Activated T-helper 2 cell treated with anti-CD3 and anti-CD28 coated beads, Interferon-gamma antibody, Interleukin-2, Interleukin-4, amounts not matched to agents 10 μg/mL and 5 μg/mL and 100 μg/mL, durations not matched to agents 14 hours and 24 hours and 36 hours (primary cell): ENCODE measurements at regions not wholly inside any gene's neighbourhood (a gene's known extent, or its start where the extent isn't known, plus 50 kb on each side); places are given as distances from the start of the nearest gene placed in this dataset.
"Not testable (repeated sequence)": the region's sequence is repeated elsewhere in the genome, so short reads cannot be mapped to it uniquely, and the experiment has no call there.

ENCODE experiments used
- DNase-seq: peaks from one replicate; pipeline ENCODE4 v3.0.0; 2021; ENCODE audit warnings: low spot score
- H3K27ac Mint-ChIP-seq: one replicate; pipeline ENCODE4 v1.8.0; 2021; ENCODE audit warnings: mixed read lengths
- H3K27me3 Mint-ChIP-seq: one replicate; pipeline ENCODE4 v1.8.0; 2021; ENCODE audit warnings: low read depth, mixed read lengths
- H3K36me3 Mint-ChIP-seq: one replicate; pipeline ENCODE4 v1.8.0; 2021; ENCODE audit warnings: low read depth, mixed read lengths
- H3K4me1 Mint-ChIP-seq: one replicate; pipeline ENCODE4 v1.8.0; 2021; ENCODE audit warnings: low read depth, mixed read lengths
- H3K4me3 Mint-ChIP-seq: one replicate; pipeline ENCODE4 v1.8.0; 2021; ENCODE audit warnings: low read depth, mild to moderate bottlenecking, moderate library complexity, mixed read lengths
- H3K9me3 Mint-ChIP-seq: one replicate; pipeline ENCODE4 v1.8.0; 2021; ENCODE audit warnings: mixed read lengths
- intact Hi-C: fragments of 100-400 bp; cut with micrococcal nuclease; formaldehyde crosslinking; loops from one replicate; pipeline ENCODE4 v1.15.1; 2023

GRCh38 chr5:162886717-162887116, 550.7 kb upstream of the CCNG1 start:
- Mint-ChIP-seq H3K4me3 (no peak overlapping the region), H3K27me3 (no peaks in the 10 kb centered on the region), H3K9me3 (peaks cover 23% of the 10 kb centered on the region), H3K27ac (no peak overlapping the region), H3K36me3 (no peaks in the 10 kb centered on the region), H3K4me1 (no peaks in the 10 kb centered on the region)
- no peak for DNase-seq
- intact Hi-C loops: no loop called here

- no peak for DNase-seq
- no peak overlapping the region for H3K27ac Mint-ChIP-seq
- H3K27me3 Mint-ChIP-seq: no peaks in the 10 kb centered on the region
- H3K4me1 Mint-ChIP-seq: no peaks in the 10 kb centered on the region
- H3K36me3 Mint-ChIP-seq: no peaks in the 10 kb centered on the region
- intact Hi-C loops: no loop called here
- no peak overlapping the region for H3K4me3 Mint-ChIP-seq
- H3K9me3 Mint-ChIP-seq: peaks cover 20% of the 10 kb centered on the region
Measured at GRCh38 chr5:162888268-162888667, 549.1 kb upstream of the CCNG1 start.

GRCh38 chr5:162911873-162912272, 525.5 kb upstream of the CCNG1 start:
- DNase-seq: no peak
- Mint-ChIP-seq H3K9me3 (peaks cover 14% of the 10 kb centered on the region), H3K4me1 (no peaks in the 10 kb centered on the region), H3K27ac (no peak overlapping the region), H3K27me3 (no peaks in the 10 kb centered on the region), H3K36me3 (no peaks in the 10 kb centered on the region), H3K4me3 (no peak overlapping the region)
- intact Hi-C loops: no loop called here

- H3K9me3 Mint-ChIP-seq: peaks cover 35% of the 10 kb centered on the region
- no peaks in the 10 kb centered on the region for H3K27me3 Mint-ChIP-seq
- H3K4me3 Mint-ChIP-seq: no peak overlapping the region
- no peak overlapping the region for H3K27ac Mint-ChIP-seq
- H3K4me1 Mint-ChIP-seq: no peaks in the 10 kb centered on the region
- DNase-seq: no peak
- no peaks in the 10 kb centered on the region for H3K36me3 Mint-ChIP-seq
- intact Hi-C loops: no loop called here
Measured at GRCh38 chr5:162916368-162916767, 521.0 kb upstream of the CCNG1 start.

- H3K36me3 Mint-ChIP-seq: no peaks in the 10 kb centered on the region
- no peak for DNase-seq
- no peak overlapping the region for H3K4me3 Mint-ChIP-seq
- intact Hi-C loops: no loop called here
- peaks cover 18% of the 10 kb centered on the region for H3K9me3 Mint-ChIP-seq
- no peak overlapping the region for H3K27ac Mint-ChIP-seq
- H3K27me3 Mint-ChIP-seq: no peaks in the 10 kb centered on the region
- H3K4me1 Mint-ChIP-seq: no peaks in the 10 kb centered on the region
Measured at GRCh38 chr5:162929104-162929503, 508.3 kb upstream of the CCNG1 start.

GRCh38 chr5:162931501-162931900, 505.9 kb upstream of the CCNG1 start:
- intact Hi-C loops: no loop called here
- Mint-ChIP-seq H3K9me3 (peaks cover 32% of the 10 kb centered on the region), H3K36me3 (no peaks in the 10 kb centered on the region), H3K4me1 (no peaks in the 10 kb centered on the region), H3K27me3 (no peaks in the 10 kb centered on the region), H3K27ac (no peak overlapping the region), H3K4me3 (no peak overlapping the region)
- DNase-seq: no peak

- peaks cover 35% of the 10 kb centered on the region for H3K9me3 Mint-ChIP-seq
- H3K27ac Mint-ChIP-seq: no peak overlapping the region
- intact Hi-C loops: no loop called here
- H3K4me1 Mint-ChIP-seq: no peaks in the 10 kb centered on the region
- DNase-seq: no peak
- H3K36me3 Mint-ChIP-seq: no peaks in the 10 kb centered on the region
- no peak overlapping the region for H3K4me3 Mint-ChIP-seq
- H3K27me3 Mint-ChIP-seq: no peaks in the 10 kb centered on the region
Measured at GRCh38 chr5:162939991-162940390, 497.4 kb upstream of the CCNG1 start.

- Mint-ChIP-seq H3K27ac (no peak overlapping the region), H3K36me3 (no peaks in the 10 kb centered on the region), H3K27me3 (no peaks in the 10 kb centered on the region), H3K9me3 (peaks cover 24% of the 10 kb centered on the region), H3K4me1 (no peaks in the 10 kb centered on the region), H3K4me3 (no peak overlapping the region)
- intact Hi-C loops: no loop called here
- DNase-seq: no peak
Measured at GRCh38 chr5:162948677-162949076, 488.7 kb upstream of the CCNG1 start.

- Mint-ChIP-seq H3K4me3 (no peak overlapping the region), H3K4me1 (no peaks in the 10 kb centered on the region), H3K9me3 (peaks cover 8% of the 10 kb centered on the region), H3K27me3 (no peaks in the 10 kb centered on the region), H3K27ac (no peak overlapping the region), H3K36me3 (no peaks in the 10 kb centered on the region)
- DNase-seq: no peak
- intact Hi-C loops: no loop called here
Measured at GRCh38 chr5:162956570-162956969, 480.8 kb upstream of the CCNG1 start.

GRCh38 chr5:162964144-162964543, 473.3 kb upstream of the CCNG1 start:
- H3K4me1 Mint-ChIP-seq: not testable (repeated sequence)

GRCh38 chr5:162990063-162990462, 447.3 kb upstream of the CCNG1 start:
- H3K27ac Mint-ChIP-seq: no peak overlapping the region
- intact Hi-C loops: no loop called here
- DNase-seq: no peak

More at GRCh38 chr5:162964144-162964543, 473.3 kb upstream of the CCNG1 start:
- intact Hi-C loops, DNase-seq, H3K4me3 Mint-ChIP-seq, H3K36me3 Mint-ChIP-seq, H3K27ac Mint-ChIP-seq, H3K27me3 Mint-ChIP-seq: not testable (repeated sequence)
- H3K9me3 Mint-ChIP-seq: peaks cover 21% of the 10 kb centered on the region

GRCh38 chr5:162990856-162991497, 446.4 kb upstream of the CCNG1 start:
- intact Hi-C loops: no loop called here
- Mint-ChIP-seq H3K4me1 (no peaks in the 10 kb centered on the region), H3K27me3 (no peaks in the 10 kb centered on the region), H3K27ac (no peak overlapping the region), H3K9me3 (no peaks in the 10 kb centered on the region), H3K36me3 (no peaks in the 10 kb centered on the region), H3K4me3 (no peak overlapping the region)
- DNase-seq: no peak

More at GRCh38 chr5:162990063-162990462, 447.3 kb upstream of the CCNG1 start:
- Mint-ChIP-seq H3K27me3 (no peaks in the 10 kb centered on the region), H3K4me3 (no peak overlapping the region), H3K4me1 (no peaks in the 10 kb centered on the region), H3K9me3 (no peaks in the 10 kb centered on the region), H3K36me3 (no peaks in the 10 kb centered on the region)

- Mint-ChIP-seq H3K4me1 (no peaks in the 10 kb centered on the region), H3K4me3 (no peak overlapping the region), H3K27me3 (no peaks in the 10 kb centered on the region), H3K36me3 (no peaks in the 10 kb centered on the region), H3K9me3 (peaks cover 5% of the 10 kb centered on the region), H3K27ac (no peak overlapping the region)
- intact Hi-C loops: no loop called here
- no peak for DNase-seq
Measured at GRCh38 chr5:162995568-162995967, 441.8 kb upstream of the CCNG1 start.

GRCh38 chr5:162996053-162996452, 441.3 kb upstream of the CCNG1 start:
- H3K4me1 Mint-ChIP-seq: no peaks in the 10 kb centered on the region
- H3K27ac Mint-ChIP-seq: no peak overlapping the region
- no peak for DNase-seq
- no peaks in the 10 kb centered on the region for H3K27me3 Mint-ChIP-seq
- no peak overlapping the region for H3K4me3 Mint-ChIP-seq
- intact Hi-C loops: no loop called here
- H3K9me3 Mint-ChIP-seq: peaks cover 5% of the 10 kb centered on the region
- H3K36me3 Mint-ChIP-seq: no peaks in the 10 kb centered on the region
